ENCODE measurements at regions not wholly inside any gene's neighbourhood (a gene's known extent, or its start where the extent isn't known, plus 50 kb on each side); places are given as distances from the start of the nearest gene placed in this dataset.

DNA sequence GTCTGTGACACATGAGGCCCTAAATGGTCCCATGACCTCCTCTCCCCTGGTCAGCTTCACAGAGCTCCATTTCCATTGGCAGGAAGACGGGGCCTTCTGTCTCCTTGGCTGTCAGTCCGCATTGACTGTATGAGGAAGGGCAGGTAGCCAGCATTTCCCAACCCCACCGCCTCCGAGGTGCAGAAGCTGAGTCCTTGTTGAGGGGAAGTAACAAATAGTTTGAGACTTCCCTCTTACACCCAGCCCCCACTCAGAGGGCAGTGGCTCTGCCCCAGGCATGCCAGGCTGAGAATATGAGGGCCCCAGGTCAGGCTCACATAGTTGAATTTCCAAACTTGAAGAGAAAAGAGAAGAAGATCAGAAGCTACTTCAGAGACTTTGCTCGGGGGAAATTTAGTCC lies 611.1 kb downstream of the BRD1 start:
- FAIRE-seq, result no peak

DNA sequence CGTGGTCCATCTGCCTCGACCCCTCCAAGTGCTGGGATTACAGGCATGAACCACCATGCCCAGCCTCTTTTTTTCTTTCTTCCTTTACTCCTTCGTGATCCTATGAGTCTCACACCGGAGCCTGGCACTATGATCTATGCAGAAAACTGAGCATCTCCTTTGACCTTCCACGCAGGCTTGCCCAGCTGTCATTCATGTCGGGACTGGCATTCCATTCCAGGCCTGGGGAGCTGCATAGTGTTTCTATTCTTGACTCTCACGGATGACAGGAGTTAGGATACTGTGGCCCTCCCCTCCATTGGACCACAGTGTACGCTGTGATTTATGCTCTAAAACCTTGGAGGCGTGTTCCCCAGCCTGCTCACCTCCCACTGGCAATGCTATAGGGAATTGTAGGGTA lies 611.8 kb downstream of the BRD1 start:
- no peak for FAIRE-seq

DNA sequence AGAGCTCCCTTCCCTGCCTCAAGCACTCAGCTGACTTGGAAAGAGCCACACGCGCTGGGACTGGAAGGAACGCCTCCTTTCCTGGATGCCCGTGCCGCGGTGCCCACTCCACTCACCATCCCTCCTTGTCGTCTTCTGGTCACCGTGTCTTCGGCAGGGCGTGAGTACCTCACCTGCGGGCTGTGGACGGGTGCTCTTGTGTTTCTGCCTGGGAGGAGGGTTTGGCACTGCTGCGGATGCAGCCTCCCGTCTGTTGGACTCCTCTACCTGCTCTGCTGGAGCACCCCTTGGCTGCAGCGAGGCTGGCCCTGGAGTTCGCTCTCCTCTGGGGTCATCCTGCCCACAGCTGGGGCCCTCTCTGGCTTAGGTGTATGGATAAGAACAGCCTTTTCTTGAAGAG lies 612.7 kb downstream of the BRD1 start:
- no peak for FAIRE-seq

DNA sequence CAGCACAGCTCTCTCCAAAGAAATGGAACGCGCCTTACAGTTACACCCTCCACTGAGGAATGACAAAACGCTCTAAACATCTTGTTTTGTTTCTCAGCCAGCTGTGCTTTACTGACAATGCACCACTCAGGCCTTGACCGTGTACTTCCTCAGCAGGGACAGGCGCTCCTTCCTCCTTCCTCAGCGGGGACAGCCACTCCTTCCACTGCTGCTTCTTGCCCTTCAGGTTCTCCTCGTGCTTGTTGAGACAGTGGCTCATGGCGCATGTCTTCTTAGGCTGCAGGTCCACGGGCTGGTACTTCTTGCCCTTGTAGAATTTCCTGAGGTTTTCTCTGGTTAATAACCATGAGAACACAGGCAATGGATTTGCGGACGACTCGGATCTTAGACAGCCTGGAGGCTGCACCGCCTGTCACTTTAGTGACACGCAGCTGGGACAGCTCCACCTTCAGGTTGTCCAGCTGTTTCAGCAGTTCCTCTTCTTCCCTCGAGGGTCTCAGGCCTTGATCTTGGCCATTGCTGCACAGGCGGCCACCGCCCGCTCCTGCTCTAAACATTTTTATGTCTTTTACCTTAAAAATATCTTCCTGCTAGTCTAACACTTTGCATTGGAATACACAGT lies 613.8 kb downstream of the BRD1 start:
- no peak for FAIRE-seq

DNA sequence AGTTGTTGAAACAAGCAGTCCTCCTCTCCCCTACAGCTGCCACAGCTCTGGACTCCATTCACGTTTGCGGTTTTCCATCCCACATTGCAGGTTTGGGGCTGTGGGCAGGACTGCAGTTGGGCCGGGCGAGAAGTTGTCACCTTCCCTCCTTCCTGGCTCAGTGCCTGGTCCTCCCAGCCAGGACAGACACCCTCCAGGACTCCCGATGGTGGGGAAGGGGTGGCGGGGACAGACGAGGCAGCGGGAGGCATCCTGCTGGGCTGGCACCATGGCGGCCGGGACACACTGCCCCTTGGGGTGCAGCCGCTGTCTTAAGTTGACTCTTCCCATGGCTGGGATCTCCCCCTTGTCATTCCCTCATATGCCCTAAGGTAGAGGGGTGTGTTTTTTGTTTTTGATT lies 615.2 kb downstream of the BRD1 start:
- FAIRE-seq, result no peak

DNA sequence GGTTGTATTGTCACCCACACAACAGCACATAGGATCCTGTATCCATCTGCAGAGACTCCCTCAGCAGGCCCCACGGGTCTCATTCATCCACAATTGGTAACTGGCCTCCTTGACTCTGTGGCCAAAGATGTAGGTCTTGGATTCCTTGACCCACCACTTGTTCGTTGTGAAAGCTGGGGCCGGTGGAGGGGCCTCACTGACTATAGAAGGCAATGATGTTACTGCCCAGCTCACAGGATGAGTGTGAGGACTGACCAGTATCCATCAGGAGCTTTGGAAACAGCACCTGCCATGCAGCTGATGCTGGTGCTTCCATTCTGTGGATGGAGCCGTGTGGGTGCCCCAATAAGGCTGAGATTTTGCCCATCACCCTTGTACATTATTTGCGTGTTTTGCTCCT lies 615.7 kb downstream of the BRD1 start:
- no peak for FAIRE-seq

DNA sequence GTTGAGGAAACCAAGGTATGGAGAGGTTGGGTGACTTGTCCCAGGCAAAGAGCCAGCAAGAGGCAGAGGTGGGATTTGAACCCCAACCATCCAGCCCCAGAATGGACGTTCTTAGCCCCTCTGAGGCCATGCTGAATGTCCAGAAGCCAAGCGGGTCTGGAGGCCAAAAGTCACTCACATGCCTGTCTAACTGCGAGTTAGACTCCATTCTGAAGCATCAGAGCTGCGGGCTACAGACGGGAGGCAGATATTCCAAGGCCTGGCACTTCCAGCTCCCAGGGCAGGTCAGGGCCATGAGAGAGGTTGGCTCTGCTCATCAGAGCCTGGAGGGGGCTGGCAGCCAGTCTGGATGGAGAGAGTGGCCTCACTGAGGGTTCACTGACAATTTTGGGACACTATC lies 616.5 kb downstream of the BRD1 start:
- FAIRE-seq, result no peak

DNA sequence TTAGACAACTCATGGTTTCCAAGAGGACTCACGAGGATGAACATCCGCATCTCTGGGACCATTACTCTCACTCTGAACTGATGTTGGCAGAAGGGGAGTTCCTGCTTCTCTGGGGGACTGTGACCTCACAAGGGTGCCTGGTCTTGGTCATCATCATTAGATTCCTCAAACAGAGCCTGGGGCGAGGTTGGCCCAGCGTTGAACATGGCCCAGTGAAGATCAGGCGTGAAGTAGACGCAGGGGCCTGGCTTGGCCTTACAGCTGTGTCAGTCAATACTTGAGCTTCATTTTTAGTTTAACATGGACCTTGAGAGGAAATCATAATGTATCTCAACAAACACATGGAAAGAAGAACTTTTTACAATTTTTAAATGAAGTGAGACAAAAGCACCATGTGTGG lies 617.1 kb downstream of the BRD1 start:
- FAIRE-seq, result no peak

DNA sequence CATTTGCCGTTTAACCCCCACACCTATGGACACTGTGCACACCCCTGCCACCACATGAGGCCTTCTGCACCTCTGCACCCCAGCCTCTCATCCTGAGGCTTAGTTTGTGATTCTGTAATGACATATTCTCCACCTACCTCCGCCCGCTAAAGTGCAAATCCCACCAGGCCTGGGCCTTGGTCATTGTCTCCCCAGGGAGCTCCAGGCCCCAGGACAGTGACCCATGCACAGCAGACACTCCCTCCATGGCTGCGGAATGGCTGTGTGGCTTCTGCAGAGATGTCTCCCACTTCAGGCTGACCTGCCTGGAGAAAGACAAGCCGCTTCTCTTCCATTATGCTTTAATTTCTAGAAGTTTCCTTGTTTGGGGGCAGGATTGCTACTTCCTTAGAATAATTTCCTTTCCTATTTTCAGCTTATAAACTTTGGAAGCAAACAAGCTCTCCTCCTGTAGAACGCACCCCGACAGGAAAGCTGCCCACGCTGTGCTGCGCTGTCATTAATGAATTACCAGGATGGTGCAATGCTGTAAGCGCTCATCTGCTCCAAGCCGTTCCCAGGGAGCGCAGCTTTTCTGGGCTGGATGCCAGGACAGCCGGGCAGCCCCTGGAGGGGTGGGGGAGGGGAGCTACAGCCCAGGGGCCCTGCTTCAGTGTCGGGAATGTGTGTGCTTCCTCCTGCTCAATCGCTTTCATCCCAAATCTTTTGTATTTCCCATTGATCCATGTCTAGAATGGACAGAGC lies 618.0 kb downstream of the BRD1 start:
- no peak for FAIRE-seq

DNA sequence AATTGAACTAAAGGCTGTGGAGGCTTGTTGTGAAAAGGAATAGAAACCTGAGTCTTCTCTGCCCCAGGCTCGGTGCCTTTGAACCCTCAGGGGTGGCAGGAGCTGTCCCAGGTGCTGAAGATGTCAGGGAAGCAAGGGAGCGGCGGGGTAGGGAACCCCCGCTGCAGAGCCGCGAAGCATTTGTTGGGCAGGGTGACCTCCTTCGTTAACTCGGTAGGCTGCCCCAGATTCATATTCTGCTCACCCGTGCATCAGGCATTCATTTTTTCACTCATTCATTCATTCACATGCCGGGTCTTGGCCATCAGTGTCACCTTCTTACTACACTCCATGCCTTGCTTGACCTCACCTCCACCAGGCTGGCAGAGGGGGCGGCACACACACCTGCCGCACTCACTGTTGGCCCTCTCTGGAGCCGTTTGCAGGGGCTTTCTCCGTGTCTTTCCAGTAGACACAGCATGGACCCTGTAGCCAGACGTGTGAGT lies 618.9 kb downstream of the BRD1 start:
- no peak for FAIRE-seq

DNA sequence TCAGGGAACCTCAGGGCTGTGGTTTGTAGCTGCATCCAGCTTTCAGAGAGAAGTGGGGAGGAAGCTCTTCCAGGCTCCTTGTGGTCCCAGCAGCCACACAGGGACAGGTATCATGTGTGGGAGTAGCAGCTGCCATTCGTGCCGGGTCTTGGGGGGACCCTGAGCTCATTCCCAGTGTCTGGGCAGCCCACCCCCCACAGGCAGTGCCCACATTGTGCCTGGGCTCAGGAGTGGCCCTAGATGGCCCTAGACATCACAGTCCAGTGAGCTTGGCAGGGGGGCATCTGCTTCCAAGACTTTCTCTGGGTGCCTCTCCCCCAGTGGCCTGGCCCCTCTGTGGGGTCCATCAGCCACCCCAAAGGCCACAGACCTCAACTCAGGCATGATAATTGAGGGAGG lies 619.7 kb downstream of the BRD1 start:
- no peak for FAIRE-seq

DNA sequence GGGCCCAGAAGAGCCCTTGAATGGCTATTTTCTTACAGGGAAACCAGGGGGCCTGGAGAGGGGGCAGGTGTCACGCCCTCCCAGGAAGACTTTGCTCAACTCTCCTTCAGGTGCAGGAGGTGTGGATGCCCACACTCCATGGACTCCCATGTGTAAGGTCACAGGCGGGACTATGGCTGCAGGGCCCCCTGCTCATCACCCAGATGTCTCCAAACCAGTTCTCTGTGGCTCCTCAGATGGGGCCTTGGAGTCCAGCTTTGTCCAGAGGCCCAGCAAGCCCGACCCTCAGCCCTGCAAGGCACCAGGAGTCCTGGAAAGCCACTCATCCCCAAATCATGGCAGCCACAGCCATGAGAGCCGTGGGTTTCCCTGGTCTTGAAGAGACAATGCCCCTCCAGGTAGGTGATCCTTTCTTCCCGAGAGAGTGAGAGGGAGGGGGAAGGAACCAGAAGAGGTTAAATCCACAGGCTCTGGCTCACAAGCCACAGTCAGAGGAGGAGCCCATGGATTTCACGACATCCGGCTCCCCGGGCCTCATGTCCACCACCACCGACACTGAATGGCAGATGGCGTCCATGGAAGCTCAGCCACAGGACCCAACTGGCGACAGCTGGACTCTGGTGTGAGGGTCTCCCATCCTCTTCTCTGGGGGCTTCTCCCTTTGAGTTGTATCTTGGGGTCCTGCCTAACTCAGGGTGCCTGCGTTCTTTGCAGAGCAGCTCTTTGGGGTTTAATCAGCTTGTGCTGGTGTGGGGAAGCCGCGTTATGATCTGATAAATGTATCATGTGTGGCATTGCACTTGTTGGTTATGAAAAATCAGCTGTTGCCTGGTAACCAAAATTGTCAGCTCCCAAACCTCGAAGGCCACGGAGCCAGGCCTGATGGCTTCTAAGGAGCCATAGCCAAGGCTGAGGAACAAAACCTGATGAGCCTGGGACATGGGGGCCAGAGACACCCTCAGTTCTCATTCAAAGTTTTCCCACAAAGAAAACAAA lies 620.4 kb downstream of the BRD1 start:
- no peak for FAIRE-seq

DNA sequence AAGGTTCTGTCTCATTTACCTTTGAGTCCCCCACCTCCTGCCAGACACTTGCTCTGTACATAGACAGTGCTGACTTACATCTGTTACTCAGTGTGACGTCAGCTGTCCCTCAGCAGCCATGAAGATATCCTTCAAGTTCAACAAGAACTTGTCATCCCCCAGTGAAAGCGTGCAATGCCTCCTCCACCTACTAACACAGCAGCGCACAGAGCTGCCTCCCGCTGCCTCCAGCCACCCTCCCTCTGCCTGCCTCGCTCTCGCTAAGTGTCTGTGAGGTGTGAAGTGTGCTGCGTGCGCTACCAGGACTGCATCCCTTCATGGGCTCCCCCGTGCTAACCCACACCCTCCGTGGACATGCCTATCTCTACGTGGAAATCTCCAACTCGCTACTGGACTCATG lies 621.4 kb downstream of the BRD1 start:
- no peak for FAIRE-seq

DNA sequence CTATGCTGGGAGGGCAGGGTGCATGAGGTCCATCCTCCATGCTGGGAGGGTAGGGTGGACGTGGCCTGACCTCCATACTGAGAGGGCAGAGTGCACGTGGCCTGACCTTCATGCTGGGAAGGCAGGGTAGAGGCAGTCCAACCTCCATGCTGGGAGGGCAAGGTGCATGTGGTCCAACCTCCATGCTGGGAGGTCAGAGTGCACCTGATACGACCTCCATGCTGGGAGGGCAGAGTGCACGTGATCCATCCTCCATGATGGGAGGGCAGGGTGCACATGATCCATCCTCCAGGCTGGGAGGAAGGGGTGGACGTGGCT lies 622.2 kb downstream of the BRD1 start:
- FAIRE-seq, result no peak

DNA sequence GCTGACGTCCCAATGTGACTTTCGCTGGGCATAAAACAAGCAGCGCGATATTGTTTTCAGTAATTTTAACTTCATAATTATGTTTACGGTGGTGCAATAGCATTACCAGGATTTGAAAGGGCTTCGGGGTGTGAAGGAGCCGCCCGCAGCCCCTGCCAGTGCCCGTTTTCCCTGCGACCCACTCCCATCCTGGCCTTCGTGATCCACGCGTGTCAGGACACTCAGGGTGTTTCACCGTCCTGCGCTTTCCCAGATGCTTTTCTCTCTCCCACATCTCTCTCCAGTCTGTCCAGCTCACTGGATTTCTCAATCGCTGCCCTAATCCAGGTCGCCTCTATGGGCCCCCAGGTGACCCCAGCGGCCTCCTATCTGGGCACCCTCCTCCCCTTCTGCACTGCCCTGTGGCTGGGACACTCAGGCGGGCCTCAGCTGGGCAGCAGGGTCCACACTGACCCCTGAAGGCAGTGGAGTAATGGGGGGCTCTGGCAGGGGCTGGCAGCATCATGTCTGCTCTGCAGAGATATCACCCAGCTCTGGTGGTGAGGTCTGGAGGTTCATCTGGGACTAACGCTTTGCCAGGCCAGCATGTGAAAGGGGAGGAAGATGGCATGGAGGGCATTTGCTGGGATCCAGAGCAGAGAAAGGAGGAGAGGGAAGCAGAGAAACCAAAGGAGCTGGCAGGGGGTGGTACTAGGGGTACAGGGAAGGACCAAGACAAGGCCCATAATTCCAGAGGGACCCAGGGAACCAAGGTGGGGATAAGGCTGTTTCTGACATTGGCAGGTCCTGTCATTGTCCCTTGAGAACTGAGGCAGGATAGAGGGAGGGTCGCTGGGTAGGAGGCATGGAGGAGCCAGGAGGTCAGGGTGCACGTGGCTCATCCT lies 622.8 kb downstream of the BRD1 start:
- FAIRE-seq, result no peak

DNA sequence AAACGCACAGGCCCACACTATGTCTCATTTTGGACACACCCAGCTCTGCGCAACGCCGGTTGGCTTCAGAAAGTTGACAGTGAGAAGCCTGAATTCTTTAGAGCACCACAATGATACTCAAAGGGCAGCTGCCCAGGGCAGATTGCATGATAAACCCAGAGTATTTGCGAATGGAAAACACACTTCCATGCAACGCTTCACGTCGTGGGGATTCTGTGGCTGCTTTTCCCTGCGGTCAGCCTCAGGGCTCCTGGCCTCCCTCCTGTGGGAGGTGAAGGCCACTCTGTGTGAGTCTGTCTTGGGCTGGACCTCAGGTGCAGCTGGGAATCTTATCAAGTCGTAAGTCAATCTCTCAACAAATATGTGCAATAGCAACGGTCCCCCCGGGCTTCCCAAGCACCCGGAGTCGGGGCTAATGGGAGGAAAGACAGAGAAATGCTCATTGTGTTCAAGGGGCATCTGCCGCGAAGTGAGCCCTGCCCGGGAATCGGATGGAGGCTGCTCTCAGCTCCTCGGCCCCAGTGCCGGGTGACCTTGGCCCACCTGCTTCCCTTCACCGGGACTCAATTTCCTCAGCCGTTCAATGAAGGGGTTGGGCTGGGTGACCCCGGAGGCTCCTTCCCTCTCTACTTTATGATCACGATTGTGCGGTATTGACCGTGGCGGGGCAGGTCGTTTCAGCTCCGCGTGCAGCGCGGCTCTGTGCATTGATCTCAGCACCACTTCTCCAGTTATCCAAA lies 623.6 kb downstream of the BRD1 start:
- FAIRE-seq, result no peak

DNA sequence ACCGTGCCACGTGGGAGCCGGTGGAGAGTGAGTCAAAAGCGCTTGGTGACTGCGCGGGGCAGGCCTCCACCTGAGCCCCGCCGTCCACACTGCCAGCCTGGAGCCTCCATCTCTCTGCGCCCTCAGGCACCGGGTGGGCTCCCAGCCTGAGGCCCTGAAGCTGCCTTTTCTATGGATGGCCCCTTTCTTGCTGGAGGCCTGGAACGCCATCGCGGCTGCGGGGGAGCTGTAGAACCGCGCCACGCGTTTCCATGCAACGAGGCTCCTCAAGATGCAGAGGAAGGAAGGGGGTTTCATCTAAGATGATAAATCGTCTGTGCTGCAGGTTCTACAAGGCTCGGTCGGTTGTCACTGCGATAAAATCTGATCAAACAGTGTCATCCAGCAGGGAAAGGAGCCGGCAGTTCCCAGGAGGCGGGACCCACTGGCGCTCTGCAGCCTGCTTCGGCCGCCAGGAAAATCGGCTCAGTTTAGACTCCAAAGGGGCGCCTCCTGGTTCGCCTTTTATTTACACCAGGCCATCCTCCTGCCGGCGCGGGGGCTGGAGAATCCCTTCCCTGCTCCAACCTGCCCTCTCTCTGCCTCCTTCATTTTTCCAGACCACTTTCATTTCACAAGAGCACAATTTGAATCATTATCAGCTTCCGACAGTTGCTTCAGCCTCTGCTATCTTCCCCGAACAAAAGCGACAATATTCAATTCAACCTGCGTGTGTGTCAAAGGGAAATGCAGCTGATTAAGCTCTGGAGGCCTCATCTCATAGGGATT lies 624.4 kb downstream of the BRD1 start:
- FAIRE-seq, result no peak

DNA sequence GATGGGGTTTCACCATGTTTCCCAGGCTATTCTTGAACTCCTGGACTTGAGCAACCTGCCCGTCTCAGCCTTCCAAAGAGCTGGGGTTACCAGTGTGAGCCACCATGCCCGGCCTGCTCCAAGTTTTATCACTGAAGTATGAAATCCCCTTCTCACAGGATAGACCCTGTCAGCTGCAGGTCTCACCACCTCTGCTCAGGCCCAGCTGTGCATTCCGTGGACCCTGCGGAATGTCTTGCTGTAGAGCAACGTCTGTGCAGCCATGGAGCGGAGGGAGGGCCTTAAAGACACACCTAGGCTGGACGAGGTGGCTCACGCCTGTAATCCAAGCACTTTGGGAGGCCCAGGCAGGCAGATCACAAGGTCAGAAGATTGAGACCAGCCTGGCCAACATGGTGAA lies 625.4 kb downstream of the BRD1 start:
- FAIRE-seq, result no peak

DNA sequence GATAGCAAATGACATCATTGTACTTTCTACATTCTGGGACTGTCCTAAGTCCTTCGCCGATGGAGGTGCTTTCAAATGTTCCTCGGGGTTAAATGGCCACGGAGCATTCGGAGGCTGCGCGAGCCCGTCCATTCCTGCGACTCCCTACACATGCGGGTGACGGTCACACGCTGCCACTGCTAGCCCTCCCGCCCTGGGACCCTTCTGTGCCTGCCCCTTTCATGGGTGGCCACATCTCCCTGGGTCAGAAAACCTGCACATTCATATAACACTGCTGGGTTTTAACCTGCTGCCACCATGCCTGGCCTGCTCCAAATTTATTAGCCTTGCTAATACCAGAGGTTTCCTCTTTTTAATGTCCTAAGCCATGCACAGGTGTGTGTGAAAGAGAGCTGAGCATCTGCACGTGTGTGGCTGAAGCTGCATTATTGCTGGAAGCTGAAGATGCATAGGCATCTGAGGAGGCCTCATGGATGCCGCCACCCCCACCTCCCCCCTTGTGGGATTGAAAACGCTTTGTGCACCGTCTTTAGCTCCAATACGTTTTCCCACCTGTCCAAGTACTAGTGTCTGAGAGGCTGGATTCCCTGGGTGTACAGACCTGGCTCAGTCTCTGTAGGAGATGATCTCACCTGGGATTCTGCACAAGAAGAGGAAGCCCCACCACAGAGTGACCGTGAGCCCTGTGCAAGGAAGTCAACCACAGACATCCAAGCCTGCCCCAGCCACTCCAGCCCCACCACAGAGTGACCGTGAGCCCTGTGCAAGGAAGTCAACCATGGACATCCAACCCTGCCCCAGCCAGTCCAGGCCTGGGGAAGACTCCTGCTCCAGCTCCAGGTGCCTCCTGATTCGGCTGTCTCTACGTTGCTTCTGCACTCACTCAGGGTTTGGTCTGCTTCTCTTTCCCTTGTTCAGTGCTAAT lies 626.4 kb downstream of the BRD1 start:
- no peak for FAIRE-seq

DNA sequence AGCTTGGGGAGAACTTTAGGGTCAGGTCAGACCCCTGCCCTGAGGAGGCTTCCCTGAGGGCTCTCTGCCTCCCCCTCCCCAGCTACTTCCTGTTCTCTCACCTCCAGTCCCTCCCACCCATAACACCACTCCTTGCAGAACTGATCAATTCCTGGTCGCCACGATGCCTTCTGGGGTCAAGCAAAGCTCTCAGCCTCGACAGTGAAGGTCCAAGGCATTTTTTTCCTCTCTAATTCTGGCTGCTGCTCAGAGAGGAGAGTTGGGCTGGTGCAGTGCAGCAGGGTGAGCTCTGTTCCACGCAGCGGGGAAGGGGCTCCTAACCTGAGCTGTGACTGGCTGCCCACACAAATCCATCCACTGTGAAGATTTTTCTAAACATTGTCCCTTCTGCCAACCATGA lies 628.4 kb downstream of the BRD1 start:
- FAIRE-seq, result no peak
